SW 1271 (cell line): ENCODE measurements at regions not wholly inside any gene's neighbourhood (a gene's known extent, or its start where the extent isn't known, plus 50 kb on each side); places are given as distances from the start of the nearest gene placed in this dataset.
A peak's percentile ranks its signal among the peaks of the same experiment; 100 is the strongest.

ENCODE experiments used
- DNase-seq, 2 experiments: peaks; one replicate each; lab custom pipeline; 2025; lab: John Stamatoyannopoulos, UW

GRCh38 chr6:104418839-104419238, 440.9 kb downstream of the HACE1 start:
- no peak for DNase-seq

GRCh38 chr6:104418125-104418524, 441.6 kb downstream of the HACE1 start:
- DNase-seq, result no peak

- no peak for DNase-seq
Measured at GRCh38 chr6:104414723-104415122, 445.0 kb downstream of the HACE1 start.

- no peak for DNase-seq
Measured at GRCh38 chr6:104413767-104414166, 446.0 kb downstream of the HACE1 start.

- DNase-seq, result no peak
Measured at GRCh38 chr6:104411302-104411701, 448.4 kb downstream of the HACE1 start.

- DNase-seq, result no peak
Measured at GRCh38 chr6:104409913-104410312, 449.8 kb downstream of the HACE1 start.

GRCh38 chr6:104407957-104408356, 451.8 kb downstream of the HACE1 start:
- no peak for DNase-seq

GRCh38 chr6:104404377-104404776, 455.3 kb downstream of the HACE1 start:
- DNase-seq, result no peak

GRCh38 chr6:104402572-104402971, 457.1 kb downstream of the HACE1 start:
- DNase-seq, result no peak

- no peak for DNase-seq
Measured at GRCh38 chr6:104401926-104402325, 457.8 kb downstream of the HACE1 start.

- DNase-seq, result no peak
Measured at GRCh38 chr6:104400844-104401243, 458.9 kb downstream of the HACE1 start.

GRCh38 chr6:104396077-104396476, 463.6 kb downstream of the HACE1 start:
- no peak for DNase-seq

- DNase-seq, result no peak
Measured at GRCh38 chr6:104381907-104382306, 477.8 kb downstream of the HACE1 start.

GRCh38 chr6:104365451-104366234, 494.1 kb downstream of the HACE1 start:
- no peak for DNase-seq

- no peak for DNase-seq
Measured at GRCh38 chr6:104357928-104358327, 501.8 kb downstream of the HACE1 start.

GRCh38 chr6:104356197-104356596, 503.5 kb downstream of the HACE1 start:
- no peak for DNase-seq

GRCh38 chr6:104349191-104349590, 510.5 kb downstream of the HACE1 start:
- no peak for DNase-seq

- no peak for DNase-seq
Measured at GRCh38 chr6:104344223-104344622, 515.5 kb downstream of the HACE1 start.

GRCh38 chr6:104332364-104332763, 527.4 kb downstream of the HACE1 start:
- DNase-seq, result no peak

- peak in 1 of 2 experiments; percentile 1 for DNase-seq
Measured at GRCh38 chr6:104326173-104327001, 533.3 kb downstream of the HACE1 start.

GRCh38 chr6:104325341-104326172, 534.2 kb downstream of the HACE1 start:
- DNase-seq, result peak in 1 of 2 experiments; percentile 8

- no peak for DNase-seq
Measured at GRCh38 chr6:104324301-104324700, 535.4 kb downstream of the HACE1 start.
